SK-N-SH (cell line): ENCODE measurements at regions not wholly inside any gene's neighbourhood (a gene's known extent, or its start where the extent isn't known, plus 50 kb on each side); places are given as distances from the start of the nearest gene placed in this dataset.
"Not testable (repeated sequence)": the region's sequence is repeated elsewhere in the genome, so short reads cannot be mapped to it uniquely, and the experiment has no call there.

Experiments used
- CTCF ChIA-PET: fragments of 300-600, 350-600 bp; formaldehyde crosslinking; extraction: SDS; loops from one replicate; lab custom pipeline; 2021; lab: Yijun Ruan, JAX
- POLR2A ChIA-PET: fragments of 350-600 bp; sonication (Branson Sonifier 250); formaldehyde crosslinking; extraction: SDS; loops from one replicate; lab custom pipeline; 2020; ENCODE audit warnings: antibody characterized with exemption, inconsistent platforms; lab: Yijun Ruan, JAX
- DNase-seq: peaks from one replicate; pipeline ENCODE4 v3.0.0; 2012
- H2AFZ ChIP-seq: fragments of 200-600 bp; sonication (generic); 2 replicates; pipeline ENCODE4 v1.8.1; 2016; ENCODE audit warnings: antibody characterized with exemption, mild to moderate bottlenecking, low read depth
- H3F3A ChIP-seq: fragments of 200-600 bp; sonication (generic); replicated peaks from 2 replicates; pipeline ENCODE3; 2016; ENCODE audit warnings: antibody characterized with exemption, mild to moderate bottlenecking; ENCODE audit not compliant: insufficient read depth
- H3K27ac ChIP-seq, 2 experiments: fragments of 200-500 bp in 1 of 2; fragments of 200-600 bp in 1 of 2; sonication (Bioruptor generic) in 1 of 2; sonication (generic), shearing (Covaris generic) in 1 of 2; 2 replicates each; pipeline versions ENCODE4 v1.5.1 to v1.6.1; 2014 to 2016; ENCODE audit warnings: low read depth in 2 of 2, inconsistent platforms in 1 of 2, low read length in 1 of 2, mild to moderate bottlenecking in 1 of 2, mixed read lengths in 1 of 2
- H3K27me3 ChIP-seq: fragments of 200-600 bp; sonication (generic), shearing (Covaris generic); 2 replicates; pipeline ENCODE4 v1.6.1; 2016; ENCODE audit warnings: mixed run types; ENCODE audit not compliant: insufficient read depth
- H3K36me3 ChIP-seq, 2 experiments: fragments of 200-500 bp in 1 of 2; fragments of 200-600 bp in 1 of 2; sonication (Bioruptor generic) in 1 of 2; sonication (generic) in 1 of 2; replicated peaks in 1 of 2; 2 replicates each; pipeline versions ENCODE3 to v1.5.1; 2014 to 2016; ENCODE audit warnings: low read length in 1 of 2, mild to moderate bottlenecking in 1 of 2; ENCODE audit not compliant: insufficient read depth in 2 of 2, control insufficient read depth in 1 of 2
- H3K4me1 ChIP-seq, 2 experiments: fragments of 200-500 bp in 1 of 2; fragments of 200-600 bp in 1 of 2; sonication (Bioruptor generic) in 1 of 2; sonication (generic), shearing (Covaris generic) in 1 of 2; 2 replicates each; pipeline versions ENCODE4 v1.5.1 to v1.6.1; 2014 to 2016; ENCODE audit warnings: low read depth in 1 of 2, low read length in 1 of 2, mixed run types in 1 of 2; ENCODE audit not compliant: insufficient read depth in 2 of 2, control insufficient read depth in 1 of 2
- H3K4me2 ChIP-seq: fragments of 200-600 bp; sonication (generic), shearing (Covaris generic); 2 replicates; pipeline ENCODE4 v1.6.1; 2017; ENCODE audit warnings: mixed run types
- H3K4me3 ChIP-seq, 2 experiments: fragments of 200-500 bp in 1 of 2; fragments of 200-600 bp in 1 of 2; sonication (Bioruptor generic) in 1 of 2; sonication (generic), shearing (Covaris generic) in 1 of 2; 2 replicates each; pipeline versions ENCODE4 v1.5.1 to v1.8.1; 2014 to 2016; ENCODE audit warnings: low read depth in 2 of 2, inconsistent platforms in 1 of 2, low read length in 1 of 2, mild to moderate bottlenecking in 1 of 2, mixed read lengths in 1 of 2, moderate library complexity in 1 of 2
- H3K79me2 ChIP-seq: fragments of 200-600 bp; sonication (generic); 2 replicates; pipeline ENCODE4 v1.8.1; 2017; ENCODE audit warnings: mild to moderate bottlenecking; ENCODE audit not compliant: insufficient read depth
- H3K9ac ChIP-seq: fragments of 200-600 bp; sonication (generic); 2 replicates; pipeline ENCODE4 v1.6.1; 2017; ENCODE audit warnings: mixed run types
- H3K9me2 ChIP-seq: fragments of 200-600 bp; sonication (generic); 2 replicates; pipeline ENCODE4 v1.6.1; 2017; ENCODE audit warnings: mixed run types
- H3K9me3 ChIP-seq: fragments of 200-600 bp; sonication (generic); 2 replicates; pipeline ENCODE4 v1.6.1; 2017; ENCODE audit warnings: mixed run types, mild to moderate bottlenecking, moderate library complexity
- H4K20me1 ChIP-seq: fragments of 200-600 bp; sonication (generic); 2 replicates; pipeline ENCODE4 v1.6.1; 2017; ENCODE audit warnings: mild to moderate bottlenecking, mixed run types; ENCODE audit not compliant: insufficient read depth
- EZH2phosphoT487 ChIP-seq: fragments of 200-600 bp; sonication (generic); IDR thresholded peaks from 2 replicates; pipeline ENCODE4 v1.6.1; 2017; ENCODE audit warnings: low read depth, mixed run types, mild to moderate bottlenecking, antibody characterized with exemption, moderate library complexity, borderline replicate concordance
- FOXJ3 ChIP-seq: sonication (generic); formaldehyde crosslinking; IDR thresholded peaks from 2 replicates; pipeline ENCODE4 v1.5.1; 2020; ENCODE audit warnings: mild to moderate bottlenecking, missing genetic modification reagents
- IRF3 ChIP-seq: fragments of 150-350 bp; IDR thresholded peaks from 2 replicates; pipeline ENCODE4 v1.6.1; 2016; ENCODE audit warnings: mild to moderate bottlenecking, low read depth, low read length
- MEF2A ChIP-seq: IDR thresholded peaks from 2 replicates; pipeline ENCODE4 v1.4.0; 2012; ENCODE audit warnings: low read depth, borderline replicate concordance
- PBX3 ChIP-seq: IDR thresholded peaks from 2 replicates; pipeline ENCODE4; 2012
- POLR2AphosphoS5 ChIP-seq: IDR thresholded peaks from 2 replicates; pipeline ENCODE4 v1.6.1; 2012; ENCODE audit warnings: low read depth, low read length
- RAD21 ChIP-seq: IDR thresholded peaks from 2 replicates; pipeline ENCODE4 v1.6.1; 2012; ENCODE audit warnings: mild to moderate bottlenecking, low read length
- RFX5 ChIP-seq: IDR thresholded peaks from 2 replicates; pipeline ENCODE4 v1.6.1; 2012; ENCODE audit warnings: mild to moderate bottlenecking, improper control_type of control experiment, low read length
- TAF1 ChIP-seq: IDR thresholded peaks from 2 replicates; pipeline ENCODE4 v1.6.1; 2012; ENCODE audit warnings: low read depth, mild to moderate bottlenecking, low read length, moderate library complexity, borderline replicate concordance
- TCF12 ChIP-seq: IDR thresholded peaks from 2 replicates; pipeline ENCODE4 v1.4.0; 2012
- WGBS: methylation state at CpG from one replicate; pipeline ENCODE4 v1.1.6; 2017; ENCODE audit warnings: low lambda C conversion rate; 5-methylcytosine and 5-hydroxymethylcytosine counted together
- TF ChIP-seq, protein P1 (sequence below): IDR thresholded peaks from 2 replicates; pipeline ENCODE4 v1.6.1; 2012; ENCODE audit warnings: mild to moderate bottlenecking, low read depth, low read length, moderate library complexity
- TF ChIP-seq, protein P2 (sequence below): fragments of 200-600 bp; sonication (generic); IDR thresholded peaks from 2 replicates; pipeline ENCODE4 v1.6.1; 2017; ENCODE audit warnings: antibody characterized with exemption, mild to moderate bottlenecking, moderate library complexity
- TF ChIP-seq, protein P3 (sequence below): IDR thresholded peaks from 2 replicates; pipeline ENCODE4 v1.4.0; 2012; ENCODE audit warnings: low read depth
- TF ChIP-seq, protein P4 (sequence below): fragments of 150-350 bp; IDR thresholded peaks from 2 replicates; pipeline ENCODE4 v1.6.1; 2017; ENCODE audit warnings: antibody characterized with exemption, low read length, low read depth, borderline replicate concordance

DNA sequence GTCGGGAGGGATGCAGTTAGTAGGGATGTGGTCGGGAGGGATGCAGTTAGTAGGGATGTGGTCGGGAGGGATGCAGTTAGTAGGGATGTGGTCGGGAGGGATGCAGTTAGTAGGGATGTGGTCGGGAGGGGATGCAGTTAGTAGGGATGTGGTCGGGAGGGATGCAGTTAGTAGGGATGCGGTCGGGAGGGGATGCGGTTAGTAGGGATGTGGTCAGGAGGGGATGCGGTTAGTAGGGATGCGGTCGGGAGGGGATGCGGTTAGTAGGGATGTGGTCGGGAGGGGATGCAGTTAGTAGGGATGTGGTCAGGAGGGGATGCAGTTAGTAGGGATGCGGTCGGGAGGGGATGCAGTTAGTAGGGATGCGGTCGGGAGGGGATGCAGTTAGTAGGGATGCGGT lies 96.2 kb downstream of the BDH1 start:
- H2AFZ ChIP-seq, H3K79me2 ChIP-seq, H3K9me2 ChIP-seq, H3K4me1 ChIP-seq, DNase-seq, H3K27ac ChIP-seq, H3K9ac ChIP-seq, H3K4me3 ChIP-seq, H4K20me1 ChIP-seq, H3K27me3 ChIP-seq, H3F3A ChIP-seq, H3K9me3 ChIP-seq, POLR2A ChIA-PET, CTCF ChIA-PET, H3K36me3 ChIP-seq, H3K4me2 ChIP-seq: not testable (repeated sequence)
- WGBS = 61% methylated on average over 19 of the region's 19 CpGs

DNA sequence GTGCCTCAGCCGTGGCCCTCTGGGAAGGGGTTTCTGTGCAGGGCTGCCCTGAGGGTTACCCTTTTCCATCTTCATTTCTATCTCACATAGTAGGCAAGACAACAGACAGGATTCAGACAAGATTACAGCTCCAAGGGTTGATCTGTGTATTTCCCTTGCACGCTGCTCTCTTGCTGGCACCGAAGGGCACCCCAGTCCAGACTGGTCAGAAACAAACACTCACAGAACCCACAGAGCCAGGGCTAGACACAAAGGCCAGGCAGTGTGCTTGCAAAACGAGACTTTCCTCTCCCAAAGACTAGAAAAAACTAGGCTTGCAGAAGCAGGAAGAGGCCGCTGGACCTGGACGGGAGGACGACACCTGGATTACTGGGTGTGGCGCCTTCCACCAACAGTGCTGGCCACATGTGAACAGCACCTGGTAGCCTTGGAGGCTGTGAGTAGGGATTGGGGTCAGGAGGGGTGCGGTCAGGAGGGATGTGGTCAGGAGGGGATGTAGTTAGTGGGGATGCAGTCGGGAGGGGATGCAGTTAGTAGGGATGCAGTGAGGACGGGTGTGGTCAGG lies 96.8 kb downstream of the BDH1 start:
- H3F3A ChIP-seq = peaks cover 9% of the 10 kb centered on the region
- DNase-seq = no peak
- H3K4me2 ChIP-seq = no peak overlapping the region
- H4K20me1 ChIP-seq = no peaks in the 10 kb centered on the region
- no peak overlapping the region for H3K27ac ChIP-seq
- H3K4me1 ChIP-seq = peaks cover 0 to 6% of the 10 kb centered on the region in 2 experiments; a peak in 1 of 4 replicates
- H3K79me2 ChIP-seq = no peaks in the 10 kb centered on the region
- no peak overlapping the region for H2AFZ ChIP-seq
- no peaks in the 10 kb centered on the region for H3K9me2 ChIP-seq
- H3K36me3 ChIP-seq = no peaks in the 10 kb centered on the region
- H3K9ac ChIP-seq = no peak overlapping the region
- no peak overlapping the region for H3K4me3 ChIP-seq
- H3K9me3 ChIP-seq = no peaks in the 10 kb centered on the region
- ChIA-PET POLR2A (no interaction called here), CTCF (interaction anchor here (1.0 to 2.5 kb wide), 6 partner anchors 13 to 203 kb away, joined by 3 to 13 read pairs (median 4); no protein-coding TSS in a partner anchor)
- H3K27me3 ChIP-seq = no peaks in the 10 kb centered on the region
- no peak for TF ChIP-seq EZH2phosphoT487
- TF ChIP-seq, protein P1, sequence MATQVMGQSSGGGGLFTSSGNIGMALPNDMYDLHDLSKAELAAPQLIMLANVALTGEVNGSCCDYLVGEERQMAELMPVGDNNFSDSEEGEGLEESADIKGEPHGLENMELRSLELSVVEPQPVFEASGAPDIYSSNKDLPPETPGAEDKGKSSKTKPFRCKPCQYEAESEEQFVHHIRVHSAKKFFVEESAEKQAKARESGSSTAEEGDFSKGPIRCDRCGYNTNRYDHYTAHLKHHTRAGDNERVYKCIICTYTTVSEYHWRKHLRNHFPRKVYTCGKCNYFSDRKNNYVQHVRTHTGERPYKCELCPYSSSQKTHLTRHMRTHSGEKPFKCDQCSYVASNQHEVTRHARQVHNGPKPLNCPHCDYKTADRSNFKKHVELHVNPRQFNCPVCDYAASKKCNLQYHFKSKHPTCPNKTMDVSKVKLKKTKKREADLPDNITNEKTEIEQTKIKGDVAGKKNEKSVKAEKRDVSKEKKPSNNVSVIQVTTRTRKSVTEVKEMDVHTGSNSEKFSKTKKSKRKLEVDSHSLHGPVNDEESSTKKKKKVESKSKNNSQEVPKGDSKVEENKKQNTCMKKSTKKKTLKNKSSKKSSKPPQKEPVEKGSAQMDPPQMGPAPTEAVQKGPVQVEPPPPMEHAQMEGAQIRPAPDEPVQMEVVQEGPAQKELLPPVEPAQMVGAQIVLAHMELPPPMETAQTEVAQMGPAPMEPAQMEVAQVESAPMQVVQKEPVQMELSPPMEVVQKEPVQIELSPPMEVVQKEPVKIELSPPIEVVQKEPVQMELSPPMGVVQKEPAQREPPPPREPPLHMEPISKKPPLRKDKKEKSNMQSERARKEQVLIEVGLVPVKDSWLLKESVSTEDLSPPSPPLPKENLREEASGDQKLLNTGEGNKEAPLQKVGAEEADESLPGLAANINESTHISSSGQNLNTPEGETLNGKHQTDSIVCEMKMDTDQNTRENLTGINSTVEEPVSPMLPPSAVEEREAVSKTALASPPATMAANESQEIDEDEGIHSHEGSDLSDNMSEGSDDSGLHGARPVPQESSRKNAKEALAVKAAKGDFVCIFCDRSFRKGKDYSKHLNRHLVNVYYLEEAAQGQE = no peak
- TF ChIP-seq POLR2AphosphoS5 = no peak
- TF ChIP-seq, protein P2, sequence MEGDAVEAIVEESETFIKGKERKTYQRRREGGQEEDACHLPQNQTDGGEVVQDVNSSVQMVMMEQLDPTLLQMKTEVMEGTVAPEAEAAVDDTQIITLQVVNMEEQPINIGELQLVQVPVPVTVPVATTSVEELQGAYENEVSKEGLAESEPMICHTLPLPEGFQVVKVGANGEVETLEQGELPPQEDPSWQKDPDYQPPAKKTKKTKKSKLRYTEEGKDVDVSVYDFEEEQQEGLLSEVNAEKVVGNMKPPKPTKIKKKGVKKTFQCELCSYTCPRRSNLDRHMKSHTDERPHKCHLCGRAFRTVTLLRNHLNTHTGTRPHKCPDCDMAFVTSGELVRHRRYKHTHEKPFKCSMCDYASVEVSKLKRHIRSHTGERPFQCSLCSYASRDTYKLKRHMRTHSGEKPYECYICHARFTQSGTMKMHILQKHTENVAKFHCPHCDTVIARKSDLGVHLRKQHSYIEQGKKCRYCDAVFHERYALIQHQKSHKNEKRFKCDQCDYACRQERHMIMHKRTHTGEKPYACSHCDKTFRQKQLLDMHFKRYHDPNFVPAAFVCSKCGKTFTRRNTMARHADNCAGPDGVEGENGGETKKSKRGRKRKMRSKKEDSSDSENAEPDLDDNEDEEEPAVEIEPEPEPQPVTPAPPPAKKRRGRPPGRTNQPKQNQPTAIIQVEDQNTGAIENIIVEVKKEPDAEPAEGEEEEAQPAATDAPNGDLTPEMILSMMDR = no peak
- TF ChIP-seq TCF12 = no peak
- TF ChIP-seq IRF3 = no peak
- TF ChIP-seq, protein P3, sequence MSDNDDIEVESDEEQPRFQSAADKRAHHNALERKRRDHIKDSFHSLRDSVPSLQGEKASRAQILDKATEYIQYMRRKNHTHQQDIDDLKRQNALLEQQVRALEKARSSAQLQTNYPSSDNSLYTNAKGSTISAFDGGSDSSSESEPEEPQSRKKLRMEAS = no peak
- TF ChIP-seq, protein P4, sequence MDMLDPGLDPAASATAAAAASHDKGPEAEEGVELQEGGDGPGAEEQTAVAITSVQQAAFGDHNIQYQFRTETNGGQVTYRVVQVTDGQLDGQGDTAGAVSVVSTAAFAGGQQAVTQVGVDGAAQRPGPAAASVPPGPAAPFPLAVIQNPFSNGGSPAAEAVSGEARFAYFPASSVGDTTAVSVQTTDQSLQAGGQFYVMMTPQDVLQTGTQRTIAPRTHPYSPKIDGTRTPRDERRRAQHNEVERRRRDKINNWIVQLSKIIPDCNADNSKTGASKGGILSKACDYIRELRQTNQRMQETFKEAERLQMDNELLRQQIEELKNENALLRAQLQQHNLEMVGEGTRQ = no peak
- no peak for TF ChIP-seq RFX5
- TF ChIP-seq PBX3 = no peak
- no peak for TF ChIP-seq RAD21
- no peak for TF ChIP-seq TAF1
- TF ChIP-seq FOXJ3 (CRISPR knock-in tag) = no peak
- TF ChIP-seq MEF2A = no peak
- 95% methylated on average over 9 of the region's 11 CpGs for WGBS
